ENCODE measurements at regions not wholly inside any gene's neighbourhood (a gene's known extent, or its start where the extent isn't known, plus 50 kb on each side); places are given as distances from the start of the nearest gene placed in this dataset.

DNA sequence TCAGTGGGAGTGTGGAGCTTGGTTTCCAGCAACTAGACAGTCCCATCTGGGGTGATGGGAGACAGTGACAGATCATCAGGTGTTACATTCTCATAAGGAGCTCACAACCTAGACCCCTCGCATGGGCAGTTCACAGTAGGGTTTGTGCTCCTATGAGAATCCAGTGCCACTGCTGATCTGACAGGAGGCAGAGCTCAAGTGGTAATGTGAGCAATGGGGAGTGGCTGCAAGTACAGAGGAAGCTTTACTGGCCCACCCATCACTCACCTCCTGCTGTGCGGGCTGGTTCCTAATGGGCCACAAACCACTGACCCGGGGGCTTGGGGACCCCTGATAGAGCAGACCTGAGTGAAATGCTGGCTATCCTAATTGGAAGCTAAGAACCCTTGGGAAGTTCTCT lies 242.8 kb downstream of the BAMBI start:
- Histone ChIP-seq H3K27me3 (ENCODE audit: insufficient read depth, low read length) (no peaks in the 10 kb centered on the region), H3K27ac (ENCODE audit: low read depth, low read length) (no peak overlapping the region)
- no peak overlapping the region for H3K4me3 Mint-ChIP-seq (ENCODE audit: unreplicated experiment)

DNA sequence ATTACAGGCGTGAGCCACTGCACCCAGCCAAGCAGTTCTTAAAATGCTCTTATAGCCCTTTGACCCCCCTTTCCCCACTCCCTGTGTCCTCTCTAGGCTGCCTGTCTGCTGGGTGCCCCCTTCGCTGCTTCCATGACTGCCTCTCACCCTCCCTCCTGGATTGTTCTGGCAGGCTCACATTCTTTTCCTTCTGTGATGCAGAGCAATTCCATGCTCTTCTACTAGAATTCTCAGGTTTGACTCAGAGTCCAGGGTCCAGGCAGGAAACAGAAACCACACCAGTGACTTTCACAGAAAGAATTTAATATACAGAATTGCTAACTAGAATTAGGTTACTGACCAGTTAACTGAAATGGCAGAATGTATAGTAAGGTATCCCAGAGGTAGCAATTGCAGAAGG lies 244.8 kb downstream of the BAMBI start:
- FAIRE-seq = peak; percentile 45
- H3K4me1 ChIP-seq (ENCODE audit: insufficient read depth, low read length) = peaks cover 8% of the 10 kb centered on the region
- Mint-ChIP-seq H3K4me3 (ENCODE audit: unreplicated experiment) (no peak overlapping the region), H3K9me3 (ENCODE audit: unreplicated experiment) (peaks cover 1% of the 10 kb centered on the region), H3K27me3 (ENCODE audit: low read depth, unreplicated experiment) (no peaks in the 10 kb centered on the region), H3K27ac (ENCODE audit: unreplicated experiment) (peak overlapping the region; percentile 78), H3K4me1 (ENCODE audit: low read depth, unreplicated experiment) (peaks cover 7% of the 10 kb centered on the region), H3K36me3 (ENCODE audit: low read depth, unreplicated experiment) (no peaks in the 10 kb centered on the region)
- H3K27me3 ChIP-seq (ENCODE audit: insufficient read depth, low read length) = no peaks in the 10 kb centered on the region
- H3K36me3 ChIP-seq (ENCODE audit: insufficient read depth, low read length) = no peaks in the 10 kb centered on the region
- no peaks in the 10 kb centered on the region for H4K20me1 ChIP-seq (ENCODE audit: insufficient read depth, low read length)
- peak; percentile 75 for DNase-seq (ENCODE audit: low read depth)
- H2AFZ ChIP-seq (ENCODE audit: low read depth, low read length) = no peak overlapping the region
- H3K27ac ChIP-seq (ENCODE audit: low read depth, low read length) = no peak overlapping the region
- peak overlapping the region; percentile 33 for H3K4me2 ChIP-seq (ENCODE audit: low read length)
- TF ChIP-seq, protein P1, sequence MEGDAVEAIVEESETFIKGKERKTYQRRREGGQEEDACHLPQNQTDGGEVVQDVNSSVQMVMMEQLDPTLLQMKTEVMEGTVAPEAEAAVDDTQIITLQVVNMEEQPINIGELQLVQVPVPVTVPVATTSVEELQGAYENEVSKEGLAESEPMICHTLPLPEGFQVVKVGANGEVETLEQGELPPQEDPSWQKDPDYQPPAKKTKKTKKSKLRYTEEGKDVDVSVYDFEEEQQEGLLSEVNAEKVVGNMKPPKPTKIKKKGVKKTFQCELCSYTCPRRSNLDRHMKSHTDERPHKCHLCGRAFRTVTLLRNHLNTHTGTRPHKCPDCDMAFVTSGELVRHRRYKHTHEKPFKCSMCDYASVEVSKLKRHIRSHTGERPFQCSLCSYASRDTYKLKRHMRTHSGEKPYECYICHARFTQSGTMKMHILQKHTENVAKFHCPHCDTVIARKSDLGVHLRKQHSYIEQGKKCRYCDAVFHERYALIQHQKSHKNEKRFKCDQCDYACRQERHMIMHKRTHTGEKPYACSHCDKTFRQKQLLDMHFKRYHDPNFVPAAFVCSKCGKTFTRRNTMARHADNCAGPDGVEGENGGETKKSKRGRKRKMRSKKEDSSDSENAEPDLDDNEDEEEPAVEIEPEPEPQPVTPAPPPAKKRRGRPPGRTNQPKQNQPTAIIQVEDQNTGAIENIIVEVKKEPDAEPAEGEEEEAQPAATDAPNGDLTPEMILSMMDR (IDR thresholded peaks at IDR 0.05; ENCODE audit: insufficient read depth, low read depth, low read length) = no peak
- no peak for TF ChIP-seq EZH2 (IDR thresholded peaks at IDR 0.05; ENCODE audit: insufficient read depth, low read length)
- peaks cover 3% of the 10 kb centered on the region for H3K9me3 ChIP-seq (ENCODE audit: insufficient read depth, low read depth, low read length)
- no peaks in the 10 kb centered on the region for H3K79me2 ChIP-seq (ENCODE audit: insufficient read depth, low read length)
- H3K4me3 ChIP-seq (ENCODE audit: insufficient read depth, low read depth, low read length) = no peak overlapping the region
- no peak overlapping the region for H3K9ac ChIP-seq (ENCODE audit: low read length)

More for the DNA sequence above, 242.8 kb downstream of the BAMBI start:
- no peak overlapping the region for H2AFZ ChIP-seq (ENCODE audit: low read depth, low read length)
- Mint-ChIP-seq H3K9me3 (ENCODE audit: unreplicated experiment) (peaks cover 5% of the 10 kb centered on the region), H3K36me3 (ENCODE audit: low read depth, unreplicated experiment) (no peaks in the 10 kb centered on the region), H3K4me1 (ENCODE audit: low read depth, unreplicated experiment) (peaks cover 11% of the 10 kb centered on the region), H3K27ac (ENCODE audit: unreplicated experiment) (no peak overlapping the region), H3K27me3 (ENCODE audit: low read depth, unreplicated experiment) (peaks cover 3% of the 10 kb centered on the region)
- peaks cover 3% of the 10 kb centered on the region for H3K9me3 ChIP-seq (ENCODE audit: insufficient read depth, low read depth, low read length)
- H3K4me3 ChIP-seq (ENCODE audit: insufficient read depth, low read depth, low read length) = no peak overlapping the region
- FAIRE-seq (no peak), DNase-seq (ENCODE audit: low read depth) (no peak)
- peaks cover 8% of the 10 kb centered on the region for H3K4me1 ChIP-seq (ENCODE audit: insufficient read depth, low read length)
- no peak overlapping the region for H3K4me2 ChIP-seq (ENCODE audit: low read length)
- H3K79me2 ChIP-seq (ENCODE audit: insufficient read depth, low read length) = no peaks in the 10 kb centered on the region
- no peak overlapping the region for H3K9ac ChIP-seq (ENCODE audit: low read length)
- no peaks in the 10 kb centered on the region for H3K36me3 ChIP-seq (ENCODE audit: insufficient read depth, low read length)
- no peak for TF ChIP-seq EZH2 (IDR thresholded peaks at IDR 0.05; ENCODE audit: insufficient read depth, low read length)
- TF ChIP-seq, protein P1 (IDR thresholded peaks at IDR 0.05; ENCODE audit: insufficient read depth, low read depth, low read length) = no peak
- H4K20me1 ChIP-seq (ENCODE audit: insufficient read depth, low read length) = no peaks in the 10 kb centered on the region

DNA sequence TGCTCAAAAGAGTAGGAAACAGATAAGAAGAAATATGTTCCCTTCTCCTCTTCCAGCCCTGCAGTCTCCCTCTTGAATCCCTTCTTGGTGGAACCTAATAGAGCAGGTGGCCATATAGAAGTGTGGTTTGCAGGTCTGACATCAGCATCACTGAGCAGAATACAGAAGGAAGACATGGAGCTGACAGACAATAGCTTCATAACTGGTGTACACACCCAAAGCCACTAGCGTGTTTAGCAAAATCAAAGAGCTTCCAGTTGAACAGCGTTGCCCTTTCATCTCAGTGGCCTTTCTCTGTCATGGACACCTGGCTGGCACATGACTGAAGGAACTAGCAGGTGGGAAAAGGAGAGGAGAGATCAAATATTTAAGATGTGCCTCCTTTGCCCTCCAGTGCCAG lies 245.5 kb downstream of the BAMBI start:
- peaks cover 1% of the 10 kb centered on the region for H3K9me3 Mint-ChIP-seq (ENCODE audit: unreplicated experiment)
- H3K4me1 Mint-ChIP-seq (ENCODE audit: low read depth, unreplicated experiment) = peaks cover 7% of the 10 kb centered on the region
- Histone ChIP-seq H3K79me2 (ENCODE audit: insufficient read depth, low read length) (no peaks in the 10 kb centered on the region), H3K9me3 (ENCODE audit: insufficient read depth, low read depth, low read length) (peaks cover 3% of the 10 kb centered on the region), H3K27ac (ENCODE audit: low read depth, low read length) (no peak overlapping the region), H3K4me3 (ENCODE audit: insufficient read depth, low read depth, low read length) (no peak overlapping the region), H4K20me1 (ENCODE audit: insufficient read depth, low read length) (no peaks in the 10 kb centered on the region), H3K4me1 (ENCODE audit: insufficient read depth, low read length) (peaks cover 8% of the 10 kb centered on the region), H3K36me3 (ENCODE audit: insufficient read depth, low read length) (no peaks in the 10 kb centered on the region), H3K4me2 (ENCODE audit: low read length) (no peak overlapping the region), H2AFZ (ENCODE audit: low read depth, low read length) (no peak overlapping the region), H3K27me3 (ENCODE audit: insufficient read depth, low read length) (no peaks in the 10 kb centered on the region), H3K9ac (ENCODE audit: low read length) (no peak overlapping the region)
- H3K27me3 Mint-ChIP-seq (ENCODE audit: low read depth, unreplicated experiment) = no peaks in the 10 kb centered on the region
- DNase-seq (ENCODE audit: low read depth) = no peak
- TF ChIP-seq, protein P1 (IDR thresholded peaks at IDR 0.05; ENCODE audit: insufficient read depth, low read depth, low read length) = no peak
- TF ChIP-seq EZH2 (IDR thresholded peaks at IDR 0.05; ENCODE audit: insufficient read depth, low read length) = no peak
- no peaks in the 10 kb centered on the region for H3K36me3 Mint-ChIP-seq (ENCODE audit: low read depth, unreplicated experiment)
- H3K27ac Mint-ChIP-seq (ENCODE audit: unreplicated experiment) = no peak overlapping the region
- no peak overlapping the region for H3K4me3 Mint-ChIP-seq (ENCODE audit: unreplicated experiment)
- no peak for FAIRE-seq
